GM12878 (cell line): ENCODE measurements at regions not wholly inside any gene's neighbourhood (a gene's known extent, or its start where the extent isn't known, plus 50 kb on each side); places are given as distances from the start of the nearest gene placed in this dataset.

Source experiments
- ATAC-seq: fragments of 200-7000 bp; cut with Tn5 transposase; 3 replicates; pipeline ENCODE4 v1.9.1; 2020; ENCODE audit warnings: mild to moderate bottlenecking, moderate library complexity
- BruUV-seq: library from RNA; stranded (reverse); fragments of 400-500 nt; replicated peaks from 2 replicates; lab custom pipeline; 2021; lab: Mats Ljungman, UMichigan
- CTCF ChIA-PET: fragments of 300-600 bp; sonication (Branson Sonifier 250); formaldehyde crosslinking; extraction: SDS; loops from one replicate; lab custom pipeline; 2021; ENCODE audit warnings: inconsistent platforms; lab: Yijun Ruan, JAX
- POLR2A ChIA-PET: fragments of 350-600 bp; formaldehyde crosslinking; extraction: SDS; loops from one replicate; lab custom pipeline; 2021; ENCODE audit warnings: inconsistent platforms; lab: Charles Lee
- RAD21 ChIA-PET: fragments of 300-600 bp; sonication (Branson Sonifier 250); formaldehyde crosslinking; loops from one replicate; lab custom pipeline; 2023; ENCODE audit warnings: antibody characterized with exemption; ENCODE audit not compliant: unreplicated experiment; lab: Charles Lee
- SMC1A ChIA-PET: fragments of 300-600 bp; sonication (Branson Sonifier 250); formaldehyde crosslinking; loops from one replicate; lab custom pipeline; 2023; ENCODE audit not compliant: unreplicated experiment, uncharacterized antibody; lab: Charles Lee
- DNase-seq: peaks from one replicate; pipeline ENCODE4 v3.0.0-alpha.2; 2011; ENCODE audit warnings: low read depth, low spot score
- FAIRE-seq: peaks from 3 replicates; lab custom pipeline; 2011; peaks lifted over from hg19 to GRCh38; lab: Jason Lieb, UNC
- H2AFZ ChIP-seq: 2 replicates; pipeline ENCODE4 v1.6.0; 2011; ENCODE audit warnings: low read depth, low read length, control low read depth; ENCODE audit not compliant: control insufficient read depth
- H3K27ac ChIP-seq: 2 replicates; pipeline ENCODE4 v1.5.1; 2011; ENCODE audit warnings: control low read depth; ENCODE audit not compliant: control insufficient read depth, insufficient read depth
- H3K27me3 ChIP-seq, 2 experiments: replicated peaks in 1 of 2; 2 replicates each; pipeline versions ENCODE4 v1.6.0 to v1.6.1; 2011; ENCODE audit warnings: low read length in 1 of 2; ENCODE audit not compliant: control insufficient read depth in 2 of 2, insufficient read depth in 2 of 2
- H3K36me3 ChIP-seq, 2 experiments: 2 replicates each; pipeline ENCODE4 v1.5.1; 2011; ENCODE audit warnings: low read length in 1 of 2; ENCODE audit not compliant: control insufficient read depth in 2 of 2, insufficient read depth in 2 of 2
- H3K4me1 ChIP-seq: 2 replicates; pipeline ENCODE4 v1.6.1; 2011; ENCODE audit warnings: mild to moderate bottlenecking, low read length, moderate library complexity, mixed read lengths; ENCODE audit not compliant: control insufficient read depth, insufficient read depth
- H3K4me2 ChIP-seq: 2 replicates; pipeline ENCODE4 v1.6.0; 2011; ENCODE audit warnings: control low read depth; ENCODE audit not compliant: control insufficient read depth, insufficient read depth
- H3K4me3 ChIP-seq: fragments of 200-600 bp; sonication (generic); 2 replicates; pipeline ENCODE4 v1.5.1; 2016
- H3K79me2 ChIP-seq: 2 replicates; pipeline ENCODE4 v1.6.0; 2011; ENCODE audit warnings: low read length; ENCODE audit not compliant: control insufficient read depth, insufficient read depth
- H3K9ac ChIP-seq: 2 replicates; pipeline ENCODE4 v1.8.0; 2011; ENCODE audit warnings: low read length, control low read depth, mixed read lengths; ENCODE audit not compliant: control insufficient read depth, insufficient read depth
- H3K9me3 ChIP-seq: replicated peaks from 3 replicates; pipeline ENCODE4 v1.5.1; 2011; ENCODE audit warnings: mild to moderate bottlenecking, low read length; ENCODE audit not compliant: control insufficient read depth, insufficient read depth
- H4K20me1 ChIP-seq: 2 replicates; pipeline ENCODE4 v1.6.0; 2011; ENCODE audit not compliant: control insufficient read depth, insufficient read depth
- BCL11A ChIP-seq: IDR thresholded peaks from 2 replicates; pipeline ENCODE4 v1.6.1; 2011; ENCODE audit warnings: low read depth, low read length
- BRCA1 ChIP-seq: IDR thresholded peaks from 2 replicates; pipeline ENCODE4 v1.6.1; 2011; ENCODE audit warnings: low read depth, low read length, improper control_type of control experiment
- CEBPB ChIP-seq, 2 experiments: fragments of 150-350 bp in 1 of 2; IDR thresholded peaks; 2 replicates each; pipeline ENCODE4 v1.6.1; 2012 to 2014; ENCODE audit warnings: low read depth in 2 of 2, low read length in 2 of 2, borderline replicate concordance in 1 of 2, inconsistent platforms in 1 of 2
- CHD2 ChIP-seq: IDR thresholded peaks from 2 replicates; pipeline ENCODE4 v1.6.1; 2011; ENCODE audit warnings: low read depth, low read length, improper control_type of control experiment, borderline replicate concordance
- HDAC2 ChIP-seq: fragments of 200-600 bp; sonication (generic); IDR thresholded peaks from 2 replicates; pipeline ENCODE4 v1.6.1; 2017
- IKZF2 ChIP-seq, 2 experiments: fragments of 450-650 bp; IDR thresholded peaks; 2 replicates each; pipeline ENCODE4 v1.6.1; 2017; ENCODE audit warnings: mild to moderate bottlenecking in 2 of 2, moderate library complexity in 2 of 2
- MEF2B ChIP-seq: fragments of 450-650 bp; IDR thresholded peaks from 2 replicates; pipeline ENCODE4 v1.6.1; 2018; ENCODE audit warnings: mild to moderate bottlenecking, moderate library complexity; ENCODE audit not compliant: partially characterized antibody, poor library complexity, severe bottlenecking
- MXI1 ChIP-seq: fragments of 150-350 bp; IDR thresholded peaks from 2 replicates; pipeline ENCODE4 v1.6.1; 2011; ENCODE audit warnings: low read depth, mild to moderate bottlenecking, inconsistent platforms, low read length, improper control_type of control experiment
- MYC ChIP-seq: IDR thresholded peaks from 2 replicates; pipeline ENCODE4 v1.6.1; 2011; ENCODE audit warnings: mild to moderate bottlenecking, low read length, moderate library complexity, inconsistent platforms; ENCODE audit not compliant: insufficient read depth, insufficient replicate concordance, insufficient read length, severe bottlenecking
- PKNOX1 ChIP-seq: fragments of 450-650 bp; IDR thresholded peaks from 2 replicates; pipeline ENCODE4 v1.6.1; 2016; ENCODE audit warnings: mild to moderate bottlenecking
- SMAD5 ChIP-seq: IDR thresholded peaks from 2 replicates; pipeline ENCODE4 v1.6.1; 2016; ENCODE audit warnings: antibody characterized with exemption, low read depth
- ZBED1 ChIP-seq: IDR thresholded peaks from 2 replicates; pipeline ENCODE4 v1.6.1; 2016; ENCODE audit warnings: borderline replicate concordance
- WGBS: methylation state at CpG from one replicate; pipeline ENCODE4 v1.1.6; 2016; ENCODE audit warnings: low lambda C conversion rate; ENCODE audit not compliant: insufficient replicate concordance, insufficient coverage; ENCODE audit errors: missing lambda C conversion rate; 5-methylcytosine and 5-hydroxymethylcytosine counted together
- in situ Hi-C: fragments of 300-500 bp; cut with MboI; formaldehyde crosslinking; loops from 9 replicates; pipeline ENCODE4 v1.14.3; 2018; ENCODE audit warnings: mixed read lengths
- intact Hi-C: fragments of 100-400 bp; cut with micrococcal nuclease; formaldehyde crosslinking; loops from one replicate; pipeline ENCODE4 v1.14.2; 2022; ENCODE audit not compliant: unreplicated experiment

DNA sequence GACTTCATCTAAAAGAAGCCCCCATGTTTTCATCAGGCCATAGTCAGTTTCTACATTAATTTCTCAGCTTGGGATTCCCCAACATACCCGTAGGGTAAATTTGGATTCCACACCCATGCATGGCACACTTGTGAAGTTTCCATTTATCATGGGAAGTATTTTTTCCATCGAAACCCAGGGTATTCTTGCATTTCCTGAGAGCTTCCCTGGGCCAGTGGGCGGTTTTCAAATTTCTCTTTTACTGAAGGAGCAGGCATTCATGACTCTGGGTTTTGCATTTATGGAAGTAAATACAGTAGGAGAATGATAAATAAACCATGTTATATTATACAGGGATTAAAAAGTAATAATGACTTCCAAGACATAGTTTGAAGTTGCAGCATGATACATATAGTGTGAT lies 93.0 kb upstream of the MAP3K1 start:
- no peak overlapping the region for H3K27ac ChIP-seq
- no peak for FAIRE-seq
- H3K9me3 ChIP-seq, result no peaks in the 10 kb centered on the region
- H3K4me3 ChIP-seq, result no peak overlapping the region
- RAD21 ChIA-PET, result interaction anchor here (1.4 kb wide), 1 partner anchor 8 kb away, joined by 3 read pairs; no protein-coding TSS in a partner anchor
- no peak for TF ChIP-seq PKNOX1
- TF ChIP-seq, all 136 proteins: peak for 0
- Histone ChIP-seq H3K27me3 (peaks cover 0 to 5% of the 10 kb centered on the region in 2 experiments), H3K79me2 (no peaks in the 10 kb centered on the region), H4K20me1 (no peaks in the 10 kb centered on the region), H2AFZ (no peak overlapping the region), H3K36me3 (no peaks in the 10 kb centered on the region), H3K4me2 (no peak overlapping the region), H3K4me1 (no peaks in the 10 kb centered on the region), H3K9ac (no peak overlapping the region)
- POLR2A ChIA-PET, result no interaction called here
- WGBS, result 32% methylated on average over 3 of the region's 3 CpGs
- DNase-seq, result no peak
- CTCF ChIA-PET, result interaction anchor here (1.8 kb wide), 1 partner anchor 52 kb away, joined by 6 read pairs; no protein-coding TSS in a partner anchor
- SMC1A ChIA-PET, result interaction anchor here (0.9 to 1.5 kb wide), 2 partner anchors 30 to 116 kb away, joined by 3 to 4 read pairs; no protein-coding TSS in a partner anchor
- intact Hi-C loops (loop anchor here (10.0 kb wide), 1 partner anchor 448 kb away; no protein-coding TSS in a partner anchor), in situ Hi-C loops (no loop called here)
- no TSS peak for BruUV-seq
- no peak for ATAC-seq

GRCh38 chr5:56717253-56717987 lies 97.9 kb upstream of the MAP3K1 start:
- ChIA-PET POLR2A (no interaction called here), SMC1A (interaction anchor here (1.0 to 1.9 kb wide), 3 partner anchors 32 to 440 kb away, joined by 3 to 4 read pairs (median 4); no protein-coding TSS in a partner anchor), CTCF (no interaction called here), RAD21 (interaction anchor here (1.4 kb wide), 1 partner anchor 9 kb away, joined by 3 read pairs; no protein-coding TSS in a partner anchor)
- no peaks in the 10 kb centered on the region for H3K4me1 ChIP-seq
- in situ Hi-C loops, result no loop called here
- ATAC-seq, result no peak
- H3K9ac ChIP-seq, result no peak overlapping the region
- H3K27me3 ChIP-seq, result peaks cover 0 to 17% of the 10 kb centered on the region in 2 experiments
- no peaks in the 10 kb centered on the region for H4K20me1 ChIP-seq
- no peak overlapping the region for H2AFZ ChIP-seq
- no peak overlapping the region for H3K27ac ChIP-seq
- H3K9me3 ChIP-seq, result no peaks in the 10 kb centered on the region
- H3K36me3 ChIP-seq, result no peaks in the 10 kb centered on the region
- no peak for DNase-seq
- BruUV-seq, result no TSS peak
- no peak for FAIRE-seq
- no peaks in the 10 kb centered on the region for H3K79me2 ChIP-seq
- intact Hi-C loops, result no loop called here
- H3K4me2 ChIP-seq, result no peak overlapping the region
- 75% methylated on average over 11 of the region's 11 CpGs for WGBS
- H3K4me3 ChIP-seq, result no peak overlapping the region
- TF ChIP-seq ZBED1 (no peak), BRCA1 (no peak), IKZF2 (IDR thresholded peaks at IDR 0.05) (no peak), SMAD5 (no peak), CEBPB (IDR thresholded peaks at IDR 0.05; ENCODE audit: borderline replicate concordance in 1 of 2, low read depth in 2 of 2, low read length in 2 of 2) (no peak), MXI1 (no peak), BCL11A (no peak), MEF2B (no peak), HDAC2 (no peak), CHD2 (no peak), MYC (no peak), PKNOX1 (no peak)
